ENCODE measurements at regions not wholly inside any gene's neighbourhood (a gene's known extent, or its start where the extent isn't known, plus 50 kb on each side); places are given as distances from the start of the nearest gene placed in this dataset.

DNA sequence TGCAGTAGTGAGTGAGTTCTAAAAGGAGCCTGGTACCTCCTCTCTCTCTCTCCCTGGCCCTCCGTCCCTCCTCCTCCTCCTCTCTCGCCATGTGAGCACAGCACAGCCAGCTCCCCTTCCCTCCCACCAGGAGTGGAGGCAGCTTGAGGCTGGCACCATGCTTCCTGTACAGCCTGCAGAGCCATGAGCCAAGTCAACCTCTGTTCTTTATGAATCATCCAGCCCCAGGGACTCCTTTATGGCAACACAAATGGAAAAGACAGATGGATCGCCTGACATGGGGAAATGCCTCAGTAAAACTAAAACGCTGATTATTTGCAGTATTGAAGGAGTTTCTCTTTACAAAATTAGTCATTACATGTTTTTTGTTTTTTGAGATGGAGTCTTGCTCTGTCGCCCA is 233.7 kb upstream of the ARID1B start:
- Histone ChIP-seq H3K9me3 (ENCODE audit: severe bottlenecking) (no peaks in the 10 kb centered on the region), H3K27ac (ENCODE audit: poor library complexity, severe bottlenecking) (no peak overlapping the region), H3K4me3 (ENCODE audit: severe bottlenecking) (no peak overlapping the region), H3K36me3 (ENCODE audit: low read depth) (no peaks in the 10 kb centered on the region), H3K4me1 (ENCODE audit: insufficient read depth, poor library complexity, severe bottlenecking) (no peaks in the 10 kb centered on the region), H3K27me3 (ENCODE audit: insufficient read depth, poor library complexity, severe bottlenecking) (no peaks in the 10 kb centered on the region)
- TF ChIP-seq, protein P1, sequence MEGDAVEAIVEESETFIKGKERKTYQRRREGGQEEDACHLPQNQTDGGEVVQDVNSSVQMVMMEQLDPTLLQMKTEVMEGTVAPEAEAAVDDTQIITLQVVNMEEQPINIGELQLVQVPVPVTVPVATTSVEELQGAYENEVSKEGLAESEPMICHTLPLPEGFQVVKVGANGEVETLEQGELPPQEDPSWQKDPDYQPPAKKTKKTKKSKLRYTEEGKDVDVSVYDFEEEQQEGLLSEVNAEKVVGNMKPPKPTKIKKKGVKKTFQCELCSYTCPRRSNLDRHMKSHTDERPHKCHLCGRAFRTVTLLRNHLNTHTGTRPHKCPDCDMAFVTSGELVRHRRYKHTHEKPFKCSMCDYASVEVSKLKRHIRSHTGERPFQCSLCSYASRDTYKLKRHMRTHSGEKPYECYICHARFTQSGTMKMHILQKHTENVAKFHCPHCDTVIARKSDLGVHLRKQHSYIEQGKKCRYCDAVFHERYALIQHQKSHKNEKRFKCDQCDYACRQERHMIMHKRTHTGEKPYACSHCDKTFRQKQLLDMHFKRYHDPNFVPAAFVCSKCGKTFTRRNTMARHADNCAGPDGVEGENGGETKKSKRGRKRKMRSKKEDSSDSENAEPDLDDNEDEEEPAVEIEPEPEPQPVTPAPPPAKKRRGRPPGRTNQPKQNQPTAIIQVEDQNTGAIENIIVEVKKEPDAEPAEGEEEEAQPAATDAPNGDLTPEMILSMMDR (IDR thresholded peaks at IDR 0.05; ENCODE audit: poor library complexity, severe bottlenecking) = no peak
- DNase-seq (ENCODE audit: low spot score) (no peak), ATAC-seq (ENCODE audit: low read depth) (no peak)

DNA sequence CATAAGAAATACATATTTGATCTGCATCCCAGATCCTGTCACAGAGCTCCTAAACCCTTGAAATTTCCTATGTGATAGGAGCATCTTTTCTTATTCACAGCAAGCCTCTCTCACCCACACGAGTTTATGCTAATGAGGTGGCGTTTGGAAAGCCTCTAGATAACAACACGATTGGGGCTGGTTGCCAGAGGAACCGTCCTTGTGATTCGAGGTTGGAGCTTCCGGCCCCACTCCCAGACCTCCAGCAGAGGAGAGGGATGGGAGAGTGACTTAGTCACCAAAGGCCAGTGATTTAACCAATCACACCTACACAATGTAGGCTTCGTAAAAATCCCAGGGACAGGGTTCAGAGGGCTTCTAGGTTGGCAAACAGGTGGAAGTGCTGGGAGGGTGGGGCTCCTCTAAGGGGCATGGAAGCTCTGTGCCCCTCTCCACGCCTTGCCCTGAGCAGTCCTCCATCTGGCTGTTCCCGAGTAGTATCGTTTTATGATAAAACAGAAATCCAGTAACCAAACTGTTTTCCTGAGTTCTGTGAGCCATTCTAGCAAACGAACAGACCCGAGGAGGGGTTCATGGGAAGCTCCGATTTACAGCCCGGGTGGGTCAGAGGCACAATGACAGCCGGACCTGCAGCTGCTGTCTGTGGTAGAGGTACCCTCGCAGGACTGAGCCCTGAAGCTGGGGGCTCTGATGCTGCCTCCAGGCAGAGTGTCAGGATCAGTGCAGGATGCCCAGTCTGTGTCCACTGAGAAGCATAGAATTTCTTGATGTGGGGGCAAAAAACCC is 238.1 kb upstream of the ARID1B start:
- no peaks in the 10 kb centered on the region for H3K36me3 ChIP-seq (ENCODE audit: low read depth)
- H3K9me3 ChIP-seq (ENCODE audit: severe bottlenecking) = no peaks in the 10 kb centered on the region
- H3K27me3 ChIP-seq (ENCODE audit: insufficient read depth, poor library complexity, severe bottlenecking) = no peaks in the 10 kb centered on the region

GRCh38 chr6:156534594-156534993 is 242.6 kb upstream of the ARID1B start:
- no peak for DNase-seq (ENCODE audit: low spot score)
- Histone ChIP-seq H3K27ac (ENCODE audit: poor library complexity, severe bottlenecking) (no peak overlapping the region), H3K4me3 (ENCODE audit: severe bottlenecking) (no peak overlapping the region), H3K27me3 (ENCODE audit: insufficient read depth, poor library complexity, severe bottlenecking) (no peaks in the 10 kb centered on the region), H3K4me1 (ENCODE audit: insufficient read depth, poor library complexity, severe bottlenecking) (no peaks in the 10 kb centered on the region), H3K9me3 (ENCODE audit: severe bottlenecking) (no peaks in the 10 kb centered on the region), H3K36me3 (ENCODE audit: low read depth) (no peaks in the 10 kb centered on the region)
- ATAC-seq (ENCODE audit: low read depth) = no peak
- TF ChIP-seq, protein P1 (IDR thresholded peaks at IDR 0.05; ENCODE audit: poor library complexity, severe bottlenecking) = no peak

More for the DNA sequence above, 238.1 kb upstream of the ARID1B start:
- H3K27ac ChIP-seq (ENCODE audit: poor library complexity, severe bottlenecking) = no peak overlapping the region
- ATAC-seq (ENCODE audit: low read depth) (no peak), DNase-seq (ENCODE audit: low spot score) (no peak)
- H3K4me3 ChIP-seq (ENCODE audit: severe bottlenecking) = no peak overlapping the region
- TF ChIP-seq, protein P1 (IDR thresholded peaks at IDR 0.05; ENCODE audit: poor library complexity, severe bottlenecking) = no peak
- no peaks in the 10 kb centered on the region for H3K4me1 ChIP-seq (ENCODE audit: insufficient read depth, poor library complexity, severe bottlenecking)

DNA sequence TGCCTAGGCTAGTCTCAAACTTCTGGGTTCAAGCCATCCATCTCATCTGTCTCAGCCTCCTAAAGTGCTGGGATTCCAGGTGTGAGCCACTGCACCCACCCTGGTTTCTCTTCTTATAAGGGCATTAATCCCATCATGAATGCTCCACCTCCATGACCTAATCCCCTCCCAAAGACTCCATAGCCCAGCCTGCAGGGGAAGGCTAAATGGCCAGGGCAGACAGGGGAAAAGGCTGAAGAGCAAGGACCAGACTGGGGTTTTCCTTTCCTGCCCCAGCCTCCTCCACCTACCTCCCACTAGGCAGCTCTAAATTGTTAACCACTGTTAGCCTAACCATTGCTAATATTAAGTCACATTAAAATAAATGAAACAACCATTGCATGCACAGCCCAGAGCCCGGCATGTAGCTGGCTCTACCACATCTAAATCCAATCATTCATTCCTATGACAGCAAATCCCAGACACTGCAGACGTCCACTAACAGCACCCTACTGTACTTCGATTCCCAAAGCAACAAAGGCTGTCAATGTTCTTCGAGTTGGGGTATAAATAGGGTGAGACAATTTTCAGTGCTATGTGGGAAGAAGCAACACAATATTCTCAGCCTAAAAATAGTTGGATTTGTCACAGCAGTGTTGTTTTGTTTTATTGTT is 243.2 kb upstream of the ARID1B start:
- H3K27ac ChIP-seq (ENCODE audit: poor library complexity, severe bottlenecking) = no peak overlapping the region
- H3K27me3 ChIP-seq (ENCODE audit: insufficient read depth, poor library complexity, severe bottlenecking) = no peaks in the 10 kb centered on the region
- TF ChIP-seq, protein P1 (IDR thresholded peaks at IDR 0.05; ENCODE audit: poor library complexity, severe bottlenecking) = no peak

GRCh38 chr6:156526081-156526480 is 251.1 kb upstream of the ARID1B start:
- Histone ChIP-seq H3K4me3 (ENCODE audit: severe bottlenecking) (no peak overlapping the region), H3K27me3 (ENCODE audit: insufficient read depth, poor library complexity, severe bottlenecking) (no peaks in the 10 kb centered on the region), H3K4me1 (ENCODE audit: insufficient read depth, poor library complexity, severe bottlenecking) (no peaks in the 10 kb centered on the region), H3K36me3 (ENCODE audit: low read depth) (no peaks in the 10 kb centered on the region), H3K9me3 (ENCODE audit: severe bottlenecking) (no peaks in the 10 kb centered on the region), H3K27ac (ENCODE audit: poor library complexity, severe bottlenecking) (no peak overlapping the region)
- ATAC-seq (ENCODE audit: low read depth) (no peak), DNase-seq (ENCODE audit: low spot score) (no peak)
- TF ChIP-seq, protein P1 (IDR thresholded peaks at IDR 0.05; ENCODE audit: poor library complexity, severe bottlenecking) = no peak

More for the DNA sequence above, 243.2 kb upstream of the ARID1B start:
- Histone ChIP-seq H3K36me3 (ENCODE audit: low read depth) (no peaks in the 10 kb centered on the region), H3K4me3 (ENCODE audit: severe bottlenecking) (no peak overlapping the region), H3K9me3 (ENCODE audit: severe bottlenecking) (no peaks in the 10 kb centered on the region), H3K4me1 (ENCODE audit: insufficient read depth, poor library complexity, severe bottlenecking) (no peaks in the 10 kb centered on the region)
- ATAC-seq (ENCODE audit: low read depth) = no peak
- DNase-seq (ENCODE audit: low spot score) = no peak

Data from RWPE2 (cell line).